Natural killer cell (primary cell): ENCODE measurements at regions not wholly inside any gene's neighbourhood (a gene's known extent, or its start where the extent isn't known, plus 50 kb on each side); places are given as distances from the start of the nearest gene placed in this dataset.

Source experiments
- ATAC-seq, 3 donors: fragments of 150-1000 bp in 2 of 3; fragments of 200-7000 bp in 1 of 3; cut with Tn5 transposase; 1 replicate in 1 of 3; 2 replicates in 2 of 3; pipeline ENCODE4 v1.10.0; 2021; ENCODE audit warnings: mild to moderate bottlenecking in 2 of 3, moderate library complexity in 2 of 3
- DNase-seq, 2 donors: peaks; one replicate each; pipeline versions ENCODE4 v3.0.0 to v3.0.0-alpha.2; 2013 to 2021; ENCODE audit warnings: mixed read lengths in 1 of 2
- H3K27ac ChIP-seq: one replicate; pipeline ENCODE4 v1.5.1; 2013; ENCODE audit warnings: mild to moderate bottlenecking, low read length
- H3K27me3 ChIP-seq: one replicate; pipeline ENCODE4 v1.6.1; 2013; ENCODE audit warnings: low read length; ENCODE audit not compliant: control insufficient read depth, insufficient read depth
- H3K36me3 ChIP-seq: one replicate; pipeline ENCODE4 v1.6.1; 2013; ENCODE audit warnings: low read length; ENCODE audit not compliant: control insufficient read depth, insufficient read depth
- H3K4me1 ChIP-seq: one replicate; pipeline ENCODE4 v1.6.1; 2013; ENCODE audit warnings: low read length; ENCODE audit not compliant: control insufficient read depth, insufficient read depth
- H3K4me3 ChIP-seq: one replicate; pipeline ENCODE4 v1.5.1; 2013; ENCODE audit warnings: low read length
- H3K9me3 ChIP-seq: one replicate; pipeline ENCODE4 v1.6.1; 2013; ENCODE audit warnings: low read length; ENCODE audit not compliant: control insufficient read depth, insufficient read depth
- H3K27ac Mint-ChIP-seq, 2 donors: one replicate each; pipeline ENCODE4 v1.8.0; 2022; ENCODE audit warnings: mild to moderate bottlenecking in 2 of 2, mixed read lengths in 2 of 2, moderate library complexity in 1 of 2
- H3K27me3 Mint-ChIP-seq, 2 donors: one replicate each; pipeline ENCODE4 v1.8.0; 2022; ENCODE audit warnings: low read depth in 2 of 2, mixed read lengths in 2 of 2
- H3K36me3 Mint-ChIP-seq: one replicate; pipeline ENCODE4 v1.8.0; 2022; ENCODE audit warnings: mixed read lengths
- H3K4me1 Mint-ChIP-seq, 2 donors: one replicate each; pipeline ENCODE4 v1.8.0; 2022; ENCODE audit warnings: mixed read lengths in 2 of 2
- H3K4me3 Mint-ChIP-seq: one replicate; pipeline ENCODE4 v1.8.0; 2022; ENCODE audit warnings: mild to moderate bottlenecking, moderate library complexity, mixed read lengths
- H3K9me3 Mint-ChIP-seq, 2 donors: one replicate each; pipeline ENCODE4 v1.8.0; 2022; ENCODE audit warnings: mixed read lengths in 2 of 2
- CTCF ChIP-seq: fragments of 200-600 bp; IDR thresholded peaks from one replicate; pipeline ENCODE4 v1.8.0; 2022; ENCODE audit warnings: antibody characterized with exemption
- WGBS: methylation state at CpG from one replicate; pipeline ENCODE4 v1.1.7; 2013; ENCODE audit warnings: missing lambda C conversion rate; ENCODE audit not compliant: insufficient coverage; 5-methylcytosine and 5-hydroxymethylcytosine counted together
- intact Hi-C: fragments of 100-400 bp; cut with micrococcal nuclease; formaldehyde crosslinking; loops from one replicate; pipeline ENCODE4 v1.14.2; 2022

- Histone ChIP-seq H3K9me3 (no peaks in the 10 kb centered on the region), H3K27me3 (no peaks in the 10 kb centered on the region), H3K36me3 (no peaks in the 10 kb centered on the region), H3K4me3 (no peak overlapping the region), H3K4me1 (no peaks in the 10 kb centered on the region), H3K27ac (no peak overlapping the region)
- Mint-ChIP-seq H3K4me3 (no peak overlapping the region), H3K9me3 (peaks cover 3 to 6% of the 10 kb centered on the region in 2 donors), H3K36me3 (no peaks in the 10 kb centered on the region), H3K4me1 (no peaks in the 10 kb centered on the region), H3K27me3 (no peaks in the 10 kb centered on the region), H3K27ac (no peak overlapping the region)
- intact Hi-C loops: no loop called here
- ATAC-seq: no peak
- no peak for TF ChIP-seq CTCF
- 93% methylated on average over 5 of the region's 5 CpGs for WGBS
- DNase-seq: no peak
Measured at GRCh38 chr18:66138642-66139041, 387.8 kb downstream of the CDH7 start.

- no peak overlapping the region for H3K4me3 ChIP-seq
- no CpG with 5 or more reads among the region's 1 CpG for WGBS
- intact Hi-C loops: no loop called here
- H3K9me3 ChIP-seq: no peaks in the 10 kb centered on the region
- Mint-ChIP-seq H3K36me3 (no peaks in the 10 kb centered on the region), H3K27ac (no peak overlapping the region), H3K4me1 (no peaks in the 10 kb centered on the region), H3K27me3 (no peaks in the 10 kb centered on the region), H3K9me3 (peaks cover 6 to 7% of the 10 kb centered on the region in 2 donors), H3K4me3 (no peak overlapping the region)
- no peaks in the 10 kb centered on the region for H3K27me3 ChIP-seq
- no peak for ATAC-seq
- H3K4me1 ChIP-seq: no peaks in the 10 kb centered on the region
- no peak for DNase-seq
- no peaks in the 10 kb centered on the region for H3K36me3 ChIP-seq
- H3K27ac ChIP-seq: no peak overlapping the region
- TF ChIP-seq CTCF: no peak
Measured at GRCh38 chr18:66136039-66136438, 385.2 kb downstream of the CDH7 start.

- Mint-ChIP-seq H3K36me3 (no peaks in the 10 kb centered on the region), H3K27ac (no peak overlapping the region), H3K4me3 (no peak overlapping the region), H3K4me1 (no peaks in the 10 kb centered on the region), H3K27me3 (no peaks in the 10 kb centered on the region), H3K9me3 (peaks cover 3 to 8% of the 10 kb centered on the region in 2 donors)
- no peak overlapping the region for H3K4me3 ChIP-seq
- ATAC-seq: no peak
- no peak overlapping the region for H3K27ac ChIP-seq
- H3K36me3 ChIP-seq: no peaks in the 10 kb centered on the region
- no peaks in the 10 kb centered on the region for H3K4me1 ChIP-seq
- 87% methylated on average over 2 of the region's 4 CpGs for WGBS
- no peaks in the 10 kb centered on the region for H3K27me3 ChIP-seq
- peaks cover 3% of the 10 kb centered on the region for H3K9me3 ChIP-seq
- no peak for TF ChIP-seq CTCF
- DNase-seq: no peak
- intact Hi-C loops: no loop called here
Measured at GRCh38 chr18:66129248-66129647, 378.4 kb downstream of the CDH7 start.

GRCh38 chr18:66126266-66126665, 375.5 kb downstream of the CDH7 start:
- no peaks in the 10 kb centered on the region for H3K27me3 Mint-ChIP-seq
- H3K4me1 ChIP-seq: no peaks in the 10 kb centered on the region
- H3K36me3 Mint-ChIP-seq: no peaks in the 10 kb centered on the region
- peaks cover 1 to 5% of the 10 kb centered on the region in 2 donors for H3K9me3 Mint-ChIP-seq
- no peaks in the 10 kb centered on the region for H3K4me1 Mint-ChIP-seq
- H3K36me3 ChIP-seq: no peaks in the 10 kb centered on the region
- H3K9me3 ChIP-seq: peaks cover 3% of the 10 kb centered on the region
- intact Hi-C loops: no loop called here
- H3K27me3 ChIP-seq: no peaks in the 10 kb centered on the region
- H3K4me3 ChIP-seq: no peak overlapping the region
- ATAC-seq: no peak
- TF ChIP-seq CTCF: no peak
- WGBS: 71% methylated on average over 2 of the region's 2 CpGs
- H3K4me3 Mint-ChIP-seq: no peak overlapping the region
- no peak for DNase-seq
- no peak overlapping the region for H3K27ac ChIP-seq
- H3K27ac Mint-ChIP-seq: no peak overlapping the region
